Medulla oblongata (tissue), 1 donor: ENCODE measurements at regions not wholly inside any gene's neighbourhood (a gene's known extent, or its start where the extent isn't known, plus 50 kb on each side); places are given as distances from the start of the nearest gene placed in this dataset.

ENCODE experiments used
- DNase-seq: peaks from one replicate; pipeline ENCODE4 v3.0.0-alpha.2; 2015; ENCODE audit errors: extremely low spot score

- no peak for DNase-seq
These were observed 270.4 kb upstream of the CITED2 start for GRCh38 chr6:139644821-139645220.

DNA sequence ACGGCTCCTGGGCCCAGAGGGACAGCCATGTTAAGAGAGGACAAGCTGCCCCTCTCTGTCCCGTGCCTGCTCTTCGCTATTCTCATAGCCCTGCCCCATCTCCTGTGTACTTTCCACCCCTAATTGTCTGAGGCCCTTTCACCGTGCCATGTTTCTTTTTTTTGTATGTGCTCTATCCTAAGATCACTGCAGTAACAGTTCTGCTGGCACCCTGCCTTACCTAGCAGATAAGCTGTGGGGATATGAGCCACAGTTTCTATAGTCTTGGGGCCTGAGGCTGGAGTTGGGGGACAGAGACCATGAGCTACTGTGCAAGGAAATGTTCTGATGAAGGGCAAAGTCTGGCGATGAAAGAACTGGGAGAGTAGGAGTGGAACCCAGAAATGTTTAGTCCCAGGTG lies 269.5 kb upstream of the CITED2 start:
- DNase-seq = no peak

- no peak for DNase-seq
These were observed 267.9 kb upstream of the CITED2 start for GRCh38 chr6:139642346-139642745.

GRCh38 chr6:139641376-139641775 lies 266.9 kb upstream of the CITED2 start:
- DNase-seq = no peak

GRCh38 chr6:139640921-139641320 lies 266.5 kb upstream of the CITED2 start:
- no peak for DNase-seq

DNA sequence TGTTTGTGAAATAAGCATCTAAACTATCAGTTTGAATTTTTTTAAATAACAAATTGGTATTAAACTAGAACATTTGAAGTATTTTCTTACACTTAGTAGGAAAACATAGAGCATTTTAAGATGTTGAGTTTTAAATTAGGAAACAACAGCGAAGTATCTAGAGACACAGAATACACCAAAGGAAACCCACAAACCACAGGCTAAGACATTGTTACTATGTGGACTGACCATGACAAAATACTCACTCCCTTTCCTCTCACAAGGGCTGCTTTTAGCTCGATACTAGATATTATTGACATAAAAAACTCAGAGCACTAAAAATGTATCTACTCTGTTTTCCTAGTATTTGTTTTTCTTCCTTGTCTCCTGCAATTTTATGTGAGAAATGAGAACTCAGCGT lies 266.0 kb upstream of the CITED2 start:
- DNase-seq = peak; percentile 20

GRCh38 chr6:139639507-139639906 lies 265.1 kb upstream of the CITED2 start:
- DNase-seq = no peak

- DNase-seq = no peak
These were observed 263.9 kb upstream of the CITED2 start for GRCh38 chr6:139638179-139638941.

DNA sequence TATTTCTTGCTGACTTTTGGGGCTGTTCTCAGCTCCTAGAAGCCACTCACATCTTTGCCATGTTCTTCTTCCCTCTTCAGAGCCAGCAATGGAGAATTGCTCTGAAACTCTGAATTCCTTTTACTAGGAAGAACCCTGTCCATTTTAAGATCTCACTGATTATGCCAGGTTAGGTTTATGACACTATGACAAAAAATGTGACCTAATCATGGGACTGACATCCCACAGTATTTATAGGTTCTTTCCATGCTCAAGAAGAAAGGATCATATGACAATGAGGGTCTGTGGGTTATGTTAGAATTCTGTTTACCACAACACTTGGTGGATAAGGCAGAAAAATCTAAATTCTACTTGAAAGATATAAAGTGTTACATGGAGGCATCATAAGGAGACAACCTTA lies 263.3 kb upstream of the CITED2 start:
- DNase-seq = no peak

DNA sequence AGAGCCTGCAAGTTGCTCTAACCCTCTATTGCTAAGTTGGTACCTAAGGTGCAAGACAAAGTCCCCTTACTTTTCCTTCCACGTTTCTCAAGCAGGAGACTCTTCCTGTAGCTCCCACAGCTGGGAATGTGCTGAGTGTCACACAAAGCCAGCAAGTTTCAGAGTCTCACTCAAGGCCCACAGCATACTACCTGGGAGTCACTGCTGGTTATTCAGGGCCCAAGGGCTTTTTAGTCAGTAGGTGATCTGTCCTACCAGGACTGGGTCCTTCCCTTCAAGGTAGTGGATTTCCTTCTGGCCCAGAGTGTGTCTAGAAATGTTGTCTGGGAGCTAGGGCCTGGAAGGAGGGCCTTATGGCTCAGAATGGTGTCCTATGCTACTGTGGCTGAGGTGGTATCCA lies 261.9 kb upstream of the CITED2 start:
- DNase-seq = no peak

GRCh38 chr6:139635401-139636130 lies 261.1 kb upstream of the CITED2 start:
- DNase-seq = no peak

DNA sequence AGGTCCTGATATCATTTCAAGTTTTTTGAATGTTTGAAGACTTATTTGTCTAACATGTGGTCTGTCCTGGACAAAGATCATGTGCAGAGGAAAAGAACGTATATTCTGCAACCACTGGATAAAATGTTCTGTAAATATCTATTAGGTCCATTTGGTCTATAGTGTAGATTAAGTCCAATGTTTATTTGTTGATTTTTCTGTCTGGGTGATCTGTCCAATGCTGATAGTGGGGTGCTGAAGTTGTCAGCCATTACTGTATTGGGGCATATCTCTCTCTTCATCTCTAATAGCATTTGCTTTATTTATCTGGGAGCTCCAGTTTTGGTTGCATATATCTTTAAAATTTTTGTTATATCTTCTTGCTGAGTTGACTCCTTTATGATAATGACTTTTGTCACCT lies 258.4 kb upstream of the CITED2 start:
- DNase-seq = no peak

- DNase-seq = no peak
These were observed 253.8 kb upstream of the CITED2 start for GRCh38 chr6:139628270-139628669.

DNA sequence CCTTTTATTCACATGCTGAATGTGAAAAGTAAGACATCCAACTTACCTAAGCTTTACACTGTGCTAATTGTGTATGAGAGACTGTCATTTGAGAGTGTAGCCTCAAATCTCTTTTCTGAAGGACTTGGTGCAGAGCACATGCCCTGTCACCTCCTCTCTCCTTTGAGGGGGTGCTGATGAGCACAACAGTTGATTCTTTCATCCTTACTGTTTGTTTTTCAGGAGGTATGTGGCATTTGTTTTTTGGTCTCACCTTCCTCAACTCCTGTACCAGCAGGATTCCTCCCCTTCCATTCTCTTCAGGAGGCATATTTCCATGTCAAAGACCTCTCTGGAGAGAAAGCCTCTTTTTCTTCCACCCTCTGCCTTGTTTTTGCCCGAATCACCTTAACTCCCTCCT lies 252.6 kb upstream of the CITED2 start:
- no peak for DNase-seq

GRCh38 chr6:139625998-139626975 lies 251.8 kb upstream of the CITED2 start:
- peak; percentile 31 for DNase-seq

DNA sequence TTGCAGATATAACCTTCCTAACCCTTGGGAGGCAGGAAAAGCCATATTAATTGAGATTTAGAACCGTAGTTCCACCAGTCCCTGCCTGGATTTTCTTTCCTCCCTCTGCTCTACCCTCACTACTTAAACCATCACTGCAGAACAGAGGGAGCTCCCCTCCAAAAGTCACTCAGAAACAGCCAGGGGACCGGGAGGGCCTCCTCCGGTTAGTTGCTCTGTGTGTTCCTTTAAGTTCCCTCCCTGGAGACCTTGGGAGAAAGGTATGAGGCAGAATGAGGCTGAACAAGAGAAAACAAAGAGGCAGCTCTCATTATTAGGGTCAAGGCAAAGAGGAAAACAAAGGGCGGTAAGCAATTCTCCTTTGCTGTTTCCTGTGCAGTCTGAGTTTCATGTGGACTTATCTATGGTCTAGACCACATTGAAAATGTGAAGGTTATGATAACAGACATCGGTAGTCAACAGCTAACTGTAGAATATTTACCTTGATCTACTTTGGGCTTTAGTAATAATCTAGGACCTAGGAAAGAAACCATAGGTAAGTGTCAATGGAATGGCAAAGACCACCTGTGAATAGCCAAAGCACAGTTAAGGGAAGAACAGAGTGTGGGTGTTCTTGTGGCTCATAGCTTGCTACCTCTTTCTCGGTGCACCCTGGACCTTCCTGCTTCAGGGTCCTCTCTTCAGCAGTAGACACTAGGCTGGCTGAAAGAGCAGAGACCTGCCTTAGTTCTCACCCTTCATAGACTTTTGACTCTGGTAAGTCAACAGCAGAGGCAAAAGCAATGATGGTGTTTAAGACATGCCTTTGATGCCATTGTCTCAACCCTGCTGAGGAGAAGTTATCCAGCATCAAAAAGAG lies 250.9 kb upstream of the CITED2 start:
- no peak for DNase-seq

DNA sequence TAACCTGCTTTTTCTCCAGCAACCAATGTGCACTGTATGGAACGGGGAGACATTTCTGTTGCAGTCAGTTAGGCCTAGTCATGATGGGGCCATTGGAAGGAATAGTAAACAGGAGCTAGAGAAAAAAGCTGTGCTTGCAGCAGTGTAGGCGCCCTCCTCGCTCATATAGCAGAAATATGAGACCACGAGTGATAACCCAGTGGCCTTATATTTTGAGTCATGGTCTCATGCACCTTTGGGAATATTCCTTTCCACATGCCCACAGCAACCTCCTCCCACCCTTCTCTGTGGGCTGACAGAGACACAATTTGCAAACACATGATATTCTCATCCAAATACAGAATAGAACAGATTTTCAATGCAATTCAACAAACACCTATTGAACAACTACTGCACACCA lies 248.9 kb upstream of the CITED2 start:
- no peak for DNase-seq

DNA sequence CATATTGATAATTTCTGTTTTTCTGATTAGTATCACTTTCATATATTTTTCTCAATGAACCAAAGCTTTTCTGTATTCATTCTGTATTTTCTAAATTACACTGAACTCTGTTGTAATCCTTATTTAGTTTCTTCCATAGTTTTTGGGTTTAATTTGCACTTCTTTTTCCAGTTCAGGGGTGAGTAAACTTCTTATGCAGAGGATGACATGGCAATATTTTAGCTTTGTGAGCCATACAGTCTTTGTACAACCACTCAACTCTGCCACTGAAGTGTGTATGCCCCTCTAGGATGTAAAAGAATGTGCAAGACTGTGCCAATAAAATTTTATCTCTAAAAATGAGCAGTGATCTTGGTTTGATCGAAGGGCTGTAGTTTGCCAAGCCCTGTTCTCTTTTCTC lies 239.0 kb upstream of the CITED2 start:
- no peak for DNase-seq

GRCh38 chr6:139612135-139612465 lies 237.7 kb upstream of the CITED2 start:
- peak; percentile 27 for DNase-seq

GRCh38 chr6:139611327-139612134 lies 237.1 kb upstream of the CITED2 start:
- no peak for DNase-seq
